K562 (cell line): ENCODE measurements at regions not wholly inside any gene's neighbourhood (a gene's known extent, or its start where the extent isn't known, plus 50 kb on each side); places are given as distances from the start of the nearest gene placed in this dataset.

ENCODE experiments used
- ATAC-seq: fragments of 200-7000 bp; cut with Tn5 transposase; 3 replicates; pipeline ENCODE4 v1.9.1; 2020; ENCODE audit warnings: moderate library complexity
- BruUV-seq: library from RNA; stranded (reverse); fragments of 400-500 nt; replicated peaks from 2 replicates; lab custom pipeline; 2021; lab: Mats Ljungman, UMichigan
- CTCF ChIA-PET: fragments of 300-600 bp; formaldehyde crosslinking; extraction: SDS; loops from one replicate; lab custom pipeline; 2021; ENCODE audit warnings: low intra/inter-chr PET ratio; lab: Yijun Ruan, JAX
- POLR2A ChIA-PET: fragments of 300-600, 350-650 bp; sonication (Branson Sonifier 250); formaldehyde crosslinking; extraction: SDS; loops from one replicate; lab custom pipeline; 2021; ENCODE audit warnings: antibody characterized with exemption, inconsistent platforms; lab: Yijun Ruan, JAX
- DNase-seq, 4 experiments: peaks; one replicate each; pipeline versions ENCODE4 v3.0.0 to v3.0.0-alpha.2; 2011 to 2018; ENCODE audit warnings: low spot score in 3 of 4, mixed read lengths in 3 of 4; ENCODE audit errors: extremely low read depth in 1 of 4
- FAIRE-seq: peaks from 2 replicates; lab custom pipeline; 2011; peaks lifted over from hg19 to GRCh38; lab: Jason Lieb, UNC
- H2AFZ ChIP-seq: 2 replicates; pipeline ENCODE4 v1.6.0; 2011; ENCODE audit warnings: low read depth, low read length, control low read depth, inconsistent platforms
- H3K27ac ChIP-seq: fragments of 200-600 bp; 3 replicates; pipeline ENCODE4 v1.8.0; 2011; ENCODE audit warnings: low read depth, mild to moderate bottlenecking, control low read depth, inconsistent platforms, low read length, moderate library complexity, mixed read lengths; ENCODE audit errors: extremely low read depth
- H3K27me3 ChIP-seq, 2 experiments: fragments of 300-600 bp in 1 of 2; 2 replicates in 1 of 2; 3 replicates in 1 of 2; pipeline versions ENCODE4 v1.6.0 to v1.8.0; 2011; ENCODE audit warnings: inconsistent platforms in 2 of 2, low read length in 2 of 2, mild to moderate bottlenecking in 1 of 2, mixed read lengths in 1 of 2, moderate library complexity in 1 of 2; ENCODE audit not compliant: control insufficient read depth in 2 of 2, insufficient read depth in 2 of 2
- H3K36me3 ChIP-seq: fragments of 300-600 bp; 3 replicates; pipeline ENCODE4 v1.8.0; 2011; ENCODE audit warnings: mild to moderate bottlenecking, low read length, inconsistent platforms; ENCODE audit not compliant: control insufficient read depth, insufficient read depth
- H3K4me1 ChIP-seq, 2 experiments: fragments of 200-600 bp in 1 of 2; replicated peaks in 1 of 2; 2 replicates in 1 of 2; 3 replicates in 1 of 2; pipeline versions ENCODE4 v1.5.1 to v1.8.0; 2011; ENCODE audit warnings: inconsistent platforms in 2 of 2, low read length in 2 of 2, mild to moderate bottlenecking in 1 of 2, mixed read lengths in 1 of 2, moderate library complexity in 1 of 2; ENCODE audit not compliant: control insufficient read depth in 2 of 2, insufficient read depth in 2 of 2
- H3K4me2 ChIP-seq: 2 replicates; pipeline ENCODE4 v1.6.1; 2011; ENCODE audit warnings: low read length, control low read depth, inconsistent platforms, mixed read lengths; ENCODE audit not compliant: insufficient read depth
- H3K4me3 ChIP-seq: fragments of 200-600 bp; sonication (generic), shearing (Covaris generic); 2 replicates; pipeline ENCODE4 v1.5.1; 2016; ENCODE audit warnings: control low read depth, inconsistent platforms
- H3K79me2 ChIP-seq: fragments of 200-600 bp; 3 replicates; pipeline ENCODE4 v1.8.0; 2011; ENCODE audit warnings: low read length, inconsistent platforms; ENCODE audit not compliant: control insufficient read depth, insufficient read depth
- H3K9ac ChIP-seq, 2 experiments: 2 replicates each; pipeline versions ENCODE4 v1.6.0 to v1.6.1; 2011; ENCODE audit warnings: low read depth in 2 of 2, low read length in 2 of 2, control low read depth in 1 of 2, inconsistent platforms in 1 of 2, mild to moderate bottlenecking in 1 of 2, mixed read lengths in 1 of 2; ENCODE audit not compliant: insufficient read depth in 1 of 2
- H3K9me1 ChIP-seq: one replicate; pipeline ENCODE4 v1.6.0; 2011; ENCODE audit warnings: inconsistent platforms, mild to moderate bottlenecking, low read length, moderate library complexity; ENCODE audit not compliant: control insufficient read depth, insufficient read depth
- H3K9me3 ChIP-seq: replicated peaks from 2 replicates; pipeline ENCODE4 v1.5.1; 2011; ENCODE audit warnings: low read depth, low read length, inconsistent platforms; ENCODE audit not compliant: control insufficient read depth, insufficient read depth
- H4K20me1 ChIP-seq: replicated peaks from 2 replicates; pipeline ENCODE4 v1.6.1; 2011; ENCODE audit warnings: low read length, inconsistent platforms, mixed read lengths; ENCODE audit not compliant: control insufficient read depth, insufficient read depth
- CBX8 ChIP-seq: fragments of 200-600 bp; sonication (generic); IDR thresholded peaks from 2 replicates; pipeline ENCODE4 v1.6.1; 2012; ENCODE audit warnings: borderline replicate concordance, mixed run types, low read depth, mild to moderate bottlenecking, moderate library complexity, mixed read lengths, low read length, control low read depth, inconsistent platforms; ENCODE audit not compliant: poor library complexity, severe bottlenecking; ENCODE audit errors: extremely low read depth
- FOXA3 ChIP-seq, 2 experiments: fragments of 450-650 bp in 1 of 2; sonication (generic) in 1 of 2; formaldehyde crosslinking; IDR thresholded peaks in 1 of 2; conservative IDR thresholded peaks in 1 of 2; 2 replicates each; pipeline versions ENCODE4 v1.4.0 to v1.8.0; 2020 to 2022; ENCODE audit warnings: mild to moderate bottlenecking in 2 of 2, missing genetic modification reagents in 1 of 2
- FOXP1 ChIP-seq: sonication (generic); formaldehyde crosslinking; IDR thresholded peaks from 2 replicates; pipeline ENCODE4 v1.8.0; 2022; ENCODE audit warnings: mild to moderate bottlenecking, missing genetic modification reagents
- GATA2 ChIP-seq: sonication (generic); formaldehyde crosslinking; IDR thresholded peaks from 2 replicates; pipeline ENCODE4 v1.4.0; 2020; ENCODE audit warnings: mild to moderate bottlenecking, missing genetic modification reagents
- NFIX ChIP-seq: fragments of 250-450 bp; sonication (Bioruptor Pico); IDR thresholded peaks from 2 replicates; pipeline ENCODE4 v1.4.0; 2020; ENCODE audit warnings: low read depth, mild to moderate bottlenecking, moderate library complexity
- RNF2 ChIP-seq: sonication (generic); IDR thresholded peaks from 2 replicates; pipeline ENCODE4 v1.6.1; 2016
- SIN3B ChIP-seq: fragments of 450-650 bp; IDR thresholded peaks from 2 replicates; pipeline ENCODE4 v1.6.1; 2017; ENCODE audit warnings: low read depth, mild to moderate bottlenecking, moderate library complexity
- ZC3H4 ChIP-seq: sonication (generic); formaldehyde crosslinking; IDR thresholded peaks from 2 replicates; pipeline ENCODE4 v1.9.0; 2021; ENCODE audit warnings: missing genetic modification reagents, borderline replicate concordance
- ZFP30 ChIP-seq: fragments of 250-450 bp; sonication (Bioruptor Pico); IDR thresholded peaks from 2 replicates; pipeline ENCODE4 v1.8.0; 2022; ENCODE audit warnings: moderate library complexity, mild to moderate bottlenecking, inconsistent platforms, borderline replicate concordance
- ZNF212 ChIP-seq: fragments of 450-650 bp; formaldehyde crosslinking; IDR thresholded peaks from 2 replicates; pipeline ENCODE4 v1.4.0; 2020; ENCODE audit warnings: mild to moderate bottlenecking
- ZNF280A ChIP-seq: fragments of 450-650 bp; IDR thresholded peaks from 2 replicates; pipeline ENCODE4 v1.6.1; 2018; ENCODE audit warnings: mild to moderate bottlenecking, low read depth; ENCODE audit not compliant: partially characterized antibody
- ZNF41 ChIP-seq: fragments of 250-450 bp; sonication (Bioruptor Pico); conservative IDR thresholded peaks from 2 replicates; pipeline ENCODE4 v1.4.0; 2020; ENCODE audit warnings: mild to moderate bottlenecking
- WGBS: fragments of 100-300 bp; shearing (Covaris generic); methylation state at CpG from one replicate; pipeline ENCODE4 v1.1.6; 2016; ENCODE audit warnings: low coverage, mixed read lengths; ENCODE audit not compliant: insufficient coverage; ENCODE audit errors: missing lambda C conversion rate; 5-methylcytosine and 5-hydroxymethylcytosine counted together
- in situ Hi-C: fragments of 300-500 bp; cut with MboI; formaldehyde crosslinking; loops from 4 replicates; pipeline ENCODE4 v1.15.0; 2018; ENCODE audit warnings: inconsistent platforms, mixed read lengths
- intact Hi-C: fragments of 100-400 bp; cut with micrococcal nuclease; formaldehyde crosslinking; loops from 2 replicates; pipeline ENCODE4 v1.14.2; 2022

GRCh38 chr12:88354691-88355090, 212.6 kb downstream of the TMTC3 start:
- H3K9ac ChIP-seq, result no peak overlapping the region
- H3K79me2 ChIP-seq, result no peaks in the 10 kb centered on the region
- H2AFZ ChIP-seq, result no peak overlapping the region
- DNase-seq (no peak), ATAC-seq (no peak), FAIRE-seq (no peak)
- H3K27ac ChIP-seq, result no peak overlapping the region
- H3K9me3 ChIP-seq, result no peaks in the 10 kb centered on the region
- no peaks in the 10 kb centered on the region for H4K20me1 ChIP-seq
- in situ Hi-C loops, result no loop called here
- no peaks in the 10 kb centered on the region for H3K9me1 ChIP-seq
- H3K4me2 ChIP-seq, result no peak overlapping the region
- CTCF ChIA-PET, result no interaction called here
- TF ChIP-seq FOXP1 (CRISPR knock-in tag), result no peak
- no peak for TF ChIP-seq RNF2
- TF ChIP-seq FOXA3 (CRISPR knock-in tag; conservative IDR thresholded peaks at IDR 0.05 in 1 of 2, IDR thresholded peaks at IDR 0.05 in 1 of 2), result no peak
- TF ChIP-seq SIN3B, result no peak
- no peak for TF ChIP-seq NFIX (CRISPR knock-in tag)
- no peak for TF ChIP-seq ZFP30
- TF ChIP-seq CBX8, result no peak
- no peak for TF ChIP-seq ZNF212 (CRISPR knock-in tag)
- TF ChIP-seq GATA2 (CRISPR knock-in tag), result no peak
- no peak for TF ChIP-seq ZC3H4 (CRISPR knock-in tag)
- no peak for TF ChIP-seq ZNF280A
- no peak for TF ChIP-seq ZNF41 (CRISPR knock-in tag)
- POLR2A ChIA-PET, result no interaction called here
- intact Hi-C loops, result no loop called here
- BruUV-seq, result no TSS peak
- WGBS, result 4% methylated on average over 4 of the region's 4 CpGs
- H3K36me3 ChIP-seq, result no peaks in the 10 kb centered on the region
- no peaks in the 10 kb centered on the region for H3K4me1 ChIP-seq
- no peaks in the 10 kb centered on the region for H3K27me3 ChIP-seq
- no peak overlapping the region for H3K4me3 ChIP-seq
